Pulmonary artery endothelial cell (primary cell): ENCODE measurements at regions not wholly inside any gene's neighbourhood (a gene's known extent, or its start where the extent isn't known, plus 50 kb on each side); places are given as distances from the start of the nearest gene placed in this dataset.

Source experiments
- DNase-seq: peaks from one replicate; pipeline ENCODE4 v3.0.0-alpha.2; 2011; ENCODE audit warnings: low read depth, low spot score

GRCh38 chr2:176468457-176469113 lies 199.3 kb downstream of the MTX2 start:
- DNase-seq = no peak

DNA sequence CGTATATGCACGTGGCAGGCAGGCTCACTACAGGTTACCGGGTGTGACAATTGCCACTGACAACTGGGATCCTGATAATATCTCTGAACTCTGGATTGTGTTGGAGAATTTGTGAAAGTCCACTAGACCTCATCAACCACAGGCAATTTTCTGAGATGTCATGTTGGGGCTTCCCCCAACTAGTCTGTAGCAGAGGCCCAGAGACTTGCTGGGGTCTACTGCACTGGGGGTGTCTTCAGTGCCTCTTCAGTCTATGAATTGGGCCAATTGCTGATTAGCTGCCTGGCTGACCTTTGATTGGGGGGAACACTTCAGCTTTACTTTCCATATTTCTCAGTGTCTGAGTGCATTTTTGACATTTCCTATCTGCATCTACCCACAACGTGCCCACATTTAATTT lies 201.5 kb downstream of the MTX2 start:
- no peak for DNase-seq

DNA sequence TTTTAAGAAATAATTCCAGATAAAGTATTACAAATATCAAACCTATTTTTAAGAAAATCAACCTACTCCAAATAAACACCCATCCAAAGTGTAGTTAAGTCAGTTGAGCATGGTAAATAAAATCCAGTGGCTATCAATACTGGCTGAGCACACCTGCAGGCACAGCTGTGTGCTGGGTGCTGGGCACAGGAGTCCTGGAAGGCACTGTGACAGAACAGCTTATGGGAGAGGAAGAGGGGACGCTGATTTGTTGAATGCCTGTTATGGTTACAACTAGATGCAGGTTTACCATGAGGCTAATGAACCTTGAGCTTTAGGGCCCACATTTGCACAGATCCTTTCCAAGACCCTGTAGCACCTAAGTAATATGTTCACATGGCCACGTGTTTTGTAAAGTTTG lies 202.7 kb downstream of the MTX2 start:
- DNase-seq = no peak

- no peak for DNase-seq
Measured at GRCh38 chr2:176473177-176473576, 203.9 kb downstream of the MTX2 start.

GRCh38 chr2:176473851-176474250 lies 204.6 kb downstream of the MTX2 start:
- no peak for DNase-seq

DNA sequence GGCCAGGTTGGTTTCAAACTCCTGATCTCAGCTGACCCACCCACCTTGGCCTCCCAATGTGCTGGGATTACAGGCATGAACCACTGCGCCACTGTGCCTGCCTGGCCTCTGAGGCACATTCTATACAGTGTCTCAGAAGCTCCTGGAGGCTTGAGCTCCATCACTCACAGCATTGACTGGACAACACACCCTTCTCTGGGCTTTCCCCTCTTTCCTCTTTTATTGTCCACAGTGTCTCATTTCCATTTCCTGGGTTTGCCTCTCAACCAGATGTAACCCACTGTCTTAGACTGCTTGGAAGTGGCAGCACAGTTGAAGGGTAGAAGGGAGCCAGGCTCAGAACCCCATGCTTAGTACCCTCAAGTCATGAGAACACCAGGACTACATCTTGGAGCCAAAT lies 208.1 kb downstream of the MTX2 start:
- DNase-seq = no peak

- no peak for DNase-seq
Measured at GRCh38 chr2:176479961-176480360, 210.7 kb downstream of the MTX2 start.

DNA sequence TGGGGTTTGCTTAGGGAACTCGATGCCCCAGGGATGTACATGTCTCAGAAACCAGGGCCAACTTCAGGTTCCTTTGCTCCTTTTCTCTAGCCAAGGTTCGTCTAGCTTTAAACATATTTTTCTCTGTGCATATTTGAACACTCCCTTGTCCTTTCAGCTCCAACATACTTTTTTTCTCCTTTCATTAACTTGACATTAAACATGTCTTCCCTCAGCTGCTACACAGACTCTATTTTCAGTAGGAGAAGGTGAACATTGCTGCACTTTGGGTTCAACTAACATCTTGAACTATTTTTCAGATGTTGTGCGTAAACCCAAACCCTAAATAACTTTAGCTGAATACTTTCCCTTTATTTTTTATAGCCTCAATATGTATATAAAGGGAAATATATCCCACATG lies 212.9 kb downstream of the MTX2 start:
- no peak for DNase-seq

GRCh38 chr2:176483476-176483875 lies 214.2 kb downstream of the MTX2 start:
- DNase-seq = no peak

DNA sequence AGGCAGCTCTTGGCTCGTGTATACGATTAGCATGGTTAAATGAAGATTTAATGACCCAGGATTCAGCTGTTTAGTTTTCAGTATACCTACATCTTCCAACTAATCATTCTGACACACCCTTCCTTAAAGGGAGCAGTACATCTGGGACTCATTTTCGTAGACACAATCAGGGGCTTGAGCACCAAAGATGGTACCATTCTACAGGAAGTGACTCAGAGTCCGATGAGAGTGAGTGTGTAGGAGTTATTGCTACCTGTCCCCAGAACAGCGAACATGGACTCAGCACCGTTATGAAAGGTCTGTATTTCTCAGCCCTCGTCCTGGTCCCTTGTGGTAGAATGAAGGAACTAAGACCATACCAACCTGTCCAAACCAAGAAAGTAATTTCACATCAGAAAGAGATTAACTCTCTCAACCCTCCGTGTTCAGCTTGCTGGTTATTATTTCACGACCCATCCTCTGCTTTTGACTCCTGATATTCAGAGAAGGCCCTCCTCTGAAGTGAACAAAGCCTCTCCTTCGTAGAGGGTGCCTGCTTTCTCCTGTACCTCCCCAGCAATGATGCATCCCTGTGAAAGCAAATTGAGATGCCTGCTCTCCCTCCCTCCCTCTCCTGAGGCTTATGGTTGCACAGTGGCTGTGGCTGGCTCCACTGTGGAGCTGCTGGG lies 214.8 kb downstream of the MTX2 start:
- no peak for DNase-seq

DNA sequence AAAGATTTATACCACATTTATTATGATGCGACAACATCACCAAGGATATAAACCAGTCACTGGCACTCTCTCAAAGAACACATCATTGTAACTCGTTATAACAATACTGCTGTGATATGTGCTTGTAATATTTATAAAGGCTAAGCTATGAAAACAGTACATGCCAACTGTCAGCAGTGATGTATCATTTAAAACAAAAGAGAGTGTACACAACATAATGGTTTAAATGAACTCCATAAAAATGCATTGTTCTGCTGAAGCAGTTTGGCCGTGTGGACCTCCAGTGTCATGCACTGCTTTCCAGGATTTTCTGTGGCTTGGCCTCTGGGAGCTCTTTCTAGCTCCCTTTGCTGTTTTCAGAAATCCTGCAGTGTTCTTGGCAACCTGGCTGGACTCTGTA lies 215.6 kb downstream of the MTX2 start:
- DNase-seq = no peak

GRCh38 chr2:176488431-176488830 lies 219.2 kb downstream of the MTX2 start:
- DNase-seq = no peak

- DNase-seq = no peak
Measured at GRCh38 chr2:176490061-176490861, 221.0 kb downstream of the MTX2 start.

- no peak for DNase-seq
Measured at GRCh38 chr2:176491172-176491904, 222.1 kb downstream of the MTX2 start.

DNA sequence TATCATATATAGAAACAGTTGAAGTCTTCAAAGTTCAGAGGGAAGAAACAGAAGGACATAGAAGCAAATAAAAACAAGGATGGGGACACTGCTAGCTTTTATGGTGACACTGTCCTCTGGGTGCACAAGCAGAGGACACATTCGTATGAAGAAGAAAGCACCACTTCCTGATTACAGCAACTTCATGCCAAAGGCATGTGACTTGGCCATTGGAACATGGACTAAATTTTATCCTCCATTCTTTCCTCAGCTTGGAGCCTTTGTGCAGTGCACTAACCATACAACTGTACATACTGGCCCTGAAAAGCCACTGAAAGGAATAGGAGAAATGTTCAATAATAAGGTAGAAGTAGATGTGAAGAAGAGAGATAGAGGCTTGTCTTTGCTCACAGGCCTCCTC lies 223.3 kb downstream of the MTX2 start:
- no peak for DNase-seq

DNA sequence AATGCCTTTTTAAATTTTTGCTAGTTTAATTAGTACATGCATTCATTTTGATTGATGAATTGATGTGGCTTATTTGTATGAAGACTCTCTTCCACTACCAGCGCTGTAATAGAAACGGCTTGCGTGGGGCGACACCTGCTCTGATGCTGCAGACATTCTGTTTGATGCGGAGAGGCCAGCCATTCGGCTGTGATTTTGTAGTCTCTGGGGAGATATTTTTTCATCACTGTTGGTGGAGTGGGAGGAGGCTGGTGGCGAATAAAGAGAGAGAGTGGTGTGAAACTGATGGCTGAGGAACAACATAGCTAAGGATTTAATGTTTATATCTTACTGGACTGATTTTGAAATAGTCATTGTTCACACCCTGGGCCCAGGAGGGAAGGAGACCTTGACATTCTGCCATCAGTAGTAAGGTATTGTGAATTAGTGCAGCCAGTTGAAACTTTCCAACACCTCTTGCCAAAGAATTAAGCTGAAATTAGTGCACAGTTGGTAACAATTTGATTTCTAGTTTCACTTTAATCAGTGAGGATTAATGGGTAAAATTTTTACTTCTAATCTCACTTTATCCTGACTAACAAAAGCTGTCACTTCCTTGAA lies 224.1 kb downstream of the MTX2 start:
- no peak for DNase-seq

- DNase-seq = no peak
Measured at GRCh38 chr2:176493909-176494308, 224.7 kb downstream of the MTX2 start.

GRCh38 chr2:176494949-176495353 lies 225.7 kb downstream of the MTX2 start:
- DNase-seq = no peak

DNA sequence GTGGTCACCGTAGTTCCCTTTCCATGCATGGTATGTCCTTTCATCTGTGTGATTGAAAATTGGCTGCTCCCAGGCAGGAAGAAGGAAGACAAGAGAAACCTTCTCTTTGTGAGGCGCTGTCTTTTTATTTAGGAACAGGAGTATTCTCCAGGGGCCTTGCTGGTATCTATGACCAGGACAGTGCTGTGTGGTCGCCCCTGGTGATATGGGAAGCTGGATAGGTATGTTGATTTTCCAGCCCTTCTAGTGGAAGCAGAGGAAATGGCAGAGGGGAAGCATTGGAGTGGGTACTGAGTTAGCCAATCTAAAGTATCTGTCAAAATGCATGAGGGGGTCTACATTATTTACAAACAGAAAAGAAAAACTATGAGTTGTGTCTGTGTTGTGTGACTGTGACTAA lies 226.6 kb downstream of the MTX2 start:
- DNase-seq = no peak

DNA sequence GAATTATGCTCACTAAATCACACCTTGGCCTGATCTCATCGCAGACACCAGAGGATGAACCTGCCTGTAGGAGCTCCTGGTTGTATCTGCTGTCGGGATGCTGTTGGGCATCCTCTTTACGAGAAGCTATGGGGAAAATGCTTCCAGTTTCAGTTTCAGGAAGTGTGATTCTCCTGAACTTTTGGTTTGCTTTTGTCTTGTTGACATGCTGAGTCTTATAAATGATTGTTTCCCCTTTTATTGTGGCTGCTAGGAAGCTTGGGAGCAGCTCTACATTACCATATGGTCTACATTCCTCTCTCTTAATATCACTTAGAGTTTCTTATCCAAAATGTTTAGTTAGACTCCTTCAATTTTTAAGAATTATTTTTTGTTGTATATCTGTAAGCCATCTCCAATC lies 227.5 kb downstream of the MTX2 start:
- DNase-seq = no peak

DNA sequence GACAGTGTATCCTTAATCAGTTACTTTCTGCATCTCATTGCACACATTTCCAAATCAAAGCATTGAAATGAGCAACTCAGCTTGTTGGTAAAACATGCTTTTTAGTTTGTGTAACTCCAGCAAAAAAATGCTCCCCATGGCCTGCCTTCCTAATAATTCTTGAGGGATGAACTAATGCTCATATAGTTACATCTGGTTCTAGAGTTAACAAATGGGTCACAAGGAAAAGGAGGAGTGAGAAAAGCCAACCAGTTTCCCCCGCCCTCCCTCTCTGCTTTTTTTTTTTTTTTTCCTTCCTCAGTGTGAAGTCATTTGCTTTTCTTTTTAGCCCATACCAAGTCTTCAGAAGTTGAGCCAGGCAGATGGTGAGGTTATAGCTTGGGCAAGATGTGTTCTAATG lies 231.7 kb downstream of the MTX2 start:
- DNase-seq = no peak

DNA sequence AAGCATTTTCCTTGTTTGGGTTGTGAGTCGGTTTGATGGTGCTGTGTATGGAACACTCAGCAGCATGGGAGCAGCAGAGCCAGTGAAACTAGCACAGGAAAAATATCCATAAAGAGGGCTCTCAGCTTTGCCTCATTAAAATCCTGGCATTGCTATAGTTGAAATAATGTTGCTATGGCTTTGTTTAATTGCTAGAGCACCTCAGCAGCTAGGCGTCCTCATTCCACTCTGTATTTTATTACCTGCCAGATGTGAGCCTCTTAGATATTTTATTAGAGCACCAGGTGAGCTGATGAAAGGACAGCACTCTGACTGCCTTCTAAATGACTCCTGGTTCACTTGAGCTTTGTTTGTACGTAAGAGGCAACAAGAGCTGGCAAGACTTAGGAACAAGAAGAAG lies 232.4 kb downstream of the MTX2 start:
- DNase-seq = no peak
